ENCODE measurements at regions not wholly inside any gene's neighbourhood (a gene's known extent, or its start where the extent isn't known, plus 50 kb on each side); places are given as distances from the start of the nearest gene placed in this dataset.
"Not testable (repeated sequence)": the region's sequence is repeated elsewhere in the genome, so short reads cannot be mapped to it uniquely, and the experiment has no call there.

DNA sequence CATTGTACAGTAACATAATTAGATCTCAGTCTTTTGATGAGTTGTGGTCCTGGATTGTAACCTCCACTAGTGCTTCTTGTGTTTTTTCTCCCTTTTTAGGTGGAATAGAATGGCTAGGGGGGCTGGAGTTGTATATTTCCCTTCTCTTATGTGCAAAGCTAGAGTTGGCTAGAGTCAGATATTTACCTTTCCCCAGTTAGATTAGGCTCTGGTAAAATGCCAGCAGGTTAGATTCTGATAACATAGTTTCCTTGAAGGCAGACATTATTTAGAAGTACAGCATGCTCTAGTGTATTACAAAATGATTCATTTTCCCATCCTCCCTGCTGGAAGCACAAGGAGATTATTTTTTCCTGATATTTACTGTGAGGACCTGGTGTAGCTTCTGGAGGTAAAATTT, 618.1 kb downstream of the NAP1L3 start:
- TF ChIP-seq, protein P1, sequence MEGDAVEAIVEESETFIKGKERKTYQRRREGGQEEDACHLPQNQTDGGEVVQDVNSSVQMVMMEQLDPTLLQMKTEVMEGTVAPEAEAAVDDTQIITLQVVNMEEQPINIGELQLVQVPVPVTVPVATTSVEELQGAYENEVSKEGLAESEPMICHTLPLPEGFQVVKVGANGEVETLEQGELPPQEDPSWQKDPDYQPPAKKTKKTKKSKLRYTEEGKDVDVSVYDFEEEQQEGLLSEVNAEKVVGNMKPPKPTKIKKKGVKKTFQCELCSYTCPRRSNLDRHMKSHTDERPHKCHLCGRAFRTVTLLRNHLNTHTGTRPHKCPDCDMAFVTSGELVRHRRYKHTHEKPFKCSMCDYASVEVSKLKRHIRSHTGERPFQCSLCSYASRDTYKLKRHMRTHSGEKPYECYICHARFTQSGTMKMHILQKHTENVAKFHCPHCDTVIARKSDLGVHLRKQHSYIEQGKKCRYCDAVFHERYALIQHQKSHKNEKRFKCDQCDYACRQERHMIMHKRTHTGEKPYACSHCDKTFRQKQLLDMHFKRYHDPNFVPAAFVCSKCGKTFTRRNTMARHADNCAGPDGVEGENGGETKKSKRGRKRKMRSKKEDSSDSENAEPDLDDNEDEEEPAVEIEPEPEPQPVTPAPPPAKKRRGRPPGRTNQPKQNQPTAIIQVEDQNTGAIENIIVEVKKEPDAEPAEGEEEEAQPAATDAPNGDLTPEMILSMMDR (IDR thresholded peaks at IDR 0.05): not testable (repeated sequence)
- TF ChIP-seq EZH2, EZH2phosphoT487 (IDR thresholded peaks at IDR 0.05): not testable (repeated sequence)

Measured in neural progenitor cell (in vitro differentiated cells).